ENCODE measurements at regions not wholly inside any gene's neighbourhood (a gene's known extent, or its start where the extent isn't known, plus 50 kb on each side); places are given as distances from the start of the nearest gene placed in this dataset.
"Not testable (repeated sequence)": the region's sequence is repeated elsewhere in the genome, so short reads cannot be mapped to it uniquely, and the experiment has no call there.

DNA sequence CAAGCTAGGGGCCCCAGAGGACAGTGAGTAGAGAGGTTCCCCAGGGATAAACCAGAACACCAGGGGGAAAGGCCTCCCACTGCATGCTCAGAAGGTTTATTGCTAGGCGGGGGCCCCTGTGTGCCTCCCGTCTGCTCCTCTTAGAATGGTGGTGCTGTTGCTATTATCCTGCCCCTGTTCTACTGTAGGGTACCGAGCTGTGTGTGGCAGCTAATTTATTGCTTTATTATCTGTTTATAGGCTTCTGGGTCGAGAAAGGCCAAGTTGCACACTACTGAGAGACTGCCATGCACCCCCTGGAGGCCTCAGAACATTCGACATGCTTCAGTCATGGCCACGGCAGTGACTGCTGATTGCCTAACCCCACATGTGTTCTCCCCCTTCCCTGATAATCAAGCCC, 373.6 kb downstream of the ANAPC1 start:
- not testable (repeated sequence) for H3K4me3 ChIP-seq (replicated peaks; ENCODE audit: low read depth, low read length); DNase-seq (ENCODE audit: extremely low read depth, low read depth)

DNA sequence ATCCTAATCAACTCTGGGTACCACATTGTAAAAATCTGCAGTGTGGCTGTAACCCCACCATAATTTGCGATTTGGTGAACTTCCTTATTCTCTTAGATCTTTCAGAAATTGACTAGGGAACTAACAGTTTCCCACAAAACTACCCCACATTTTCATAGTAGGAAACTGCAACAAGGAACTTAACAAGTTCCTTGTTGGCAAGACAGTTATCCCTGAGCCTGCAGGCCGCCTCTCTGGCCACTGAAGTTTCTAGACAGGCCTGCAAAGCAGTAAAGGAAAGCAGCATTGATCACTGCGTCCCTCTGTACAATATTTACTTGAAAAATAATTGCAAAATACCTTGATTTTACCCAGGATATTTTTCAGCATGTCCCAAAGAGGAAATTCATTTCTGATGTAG, 372.9 kb downstream of the ANAPC1 start:
- not testable (repeated sequence) for H3K4me3 ChIP-seq (replicated peaks; ENCODE audit: low read depth, low read length); DNase-seq (ENCODE audit: extremely low read depth, low read depth)

DNA sequence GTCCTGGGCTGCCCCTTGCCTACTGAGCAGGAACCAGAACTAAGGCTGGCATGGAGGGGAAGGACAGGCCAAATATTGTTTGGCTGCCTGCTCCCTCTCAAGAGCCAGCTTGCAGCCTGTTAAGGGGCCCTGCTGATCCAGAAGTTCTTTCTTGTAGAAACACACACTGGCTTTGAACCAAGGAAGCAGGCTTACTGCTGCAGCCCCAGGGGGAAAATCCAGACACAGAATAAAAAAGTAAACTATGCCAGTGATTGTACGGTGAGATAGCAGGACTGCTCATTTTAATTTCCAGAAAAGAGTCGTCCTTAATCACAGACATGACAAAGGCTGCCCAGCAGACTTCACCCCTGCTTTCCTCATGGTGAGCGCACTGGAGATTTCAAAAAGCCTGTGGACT, 371.6 kb downstream of the ANAPC1 start:
- not testable (repeated sequence) for DNase-seq (ENCODE audit: extremely low read depth, low read depth); H3K4me3 ChIP-seq (replicated peaks; ENCODE audit: low read depth, low read length)

DNA sequence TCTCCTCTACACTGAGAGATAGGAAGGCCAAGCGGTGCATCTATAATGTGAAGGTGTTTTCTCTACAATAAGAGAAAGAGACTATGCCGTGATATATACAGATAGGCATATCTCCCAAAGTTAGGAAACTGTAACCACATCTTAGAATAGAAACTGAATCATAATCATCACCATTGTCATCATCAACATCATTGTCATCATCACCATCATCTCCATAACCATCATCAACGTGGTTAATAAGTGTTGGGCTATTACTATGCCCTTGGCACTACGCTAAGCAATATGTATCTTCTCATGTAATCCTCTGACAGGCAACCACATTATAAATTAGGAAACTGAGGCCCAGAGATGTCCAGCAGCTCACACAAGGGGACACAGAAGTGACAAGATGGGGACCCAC, 369.9 kb downstream of the ANAPC1 start:
- DNase-seq (ENCODE audit: extremely low read depth, low read depth); H3K4me3 ChIP-seq (replicated peaks; ENCODE audit: low read depth, low read length): not testable (repeated sequence)

DNA sequence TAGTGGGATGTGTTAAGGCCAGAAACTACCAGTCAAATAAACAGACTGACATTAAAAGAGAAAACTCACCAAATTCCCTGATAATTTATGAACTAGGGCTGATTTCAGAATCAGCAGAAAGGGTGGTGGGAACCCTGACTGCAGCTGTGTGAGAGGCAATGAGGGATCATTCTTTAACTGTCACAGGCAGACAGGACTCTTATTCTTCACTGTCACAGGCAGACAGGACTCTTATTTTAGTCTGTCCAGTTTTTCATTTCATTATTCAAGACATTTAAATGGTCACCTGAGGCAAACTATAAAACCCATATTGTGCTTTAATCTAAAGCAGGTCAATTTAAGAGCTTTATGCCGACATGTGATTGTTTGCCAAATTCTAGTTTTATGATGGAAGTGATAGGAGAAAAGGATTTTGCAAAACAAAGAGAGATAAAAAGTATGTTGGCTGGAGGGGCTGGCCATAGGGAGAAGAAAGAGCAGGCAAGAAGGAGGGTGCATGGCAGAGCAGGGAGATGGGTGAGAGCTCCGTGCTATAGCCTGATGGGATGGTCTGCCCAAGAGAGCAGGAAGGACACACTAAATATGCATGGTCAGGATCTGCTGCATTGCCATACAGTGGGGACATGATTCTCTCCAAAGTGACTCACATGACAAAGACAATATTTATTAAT, 366.8 kb downstream of the ANAPC1 start:
- H3K4me3 ChIP-seq (replicated peaks; ENCODE audit: low read depth, low read length); DNase-seq (ENCODE audit: extremely low read depth, low read depth): not testable (repeated sequence)

DNA sequence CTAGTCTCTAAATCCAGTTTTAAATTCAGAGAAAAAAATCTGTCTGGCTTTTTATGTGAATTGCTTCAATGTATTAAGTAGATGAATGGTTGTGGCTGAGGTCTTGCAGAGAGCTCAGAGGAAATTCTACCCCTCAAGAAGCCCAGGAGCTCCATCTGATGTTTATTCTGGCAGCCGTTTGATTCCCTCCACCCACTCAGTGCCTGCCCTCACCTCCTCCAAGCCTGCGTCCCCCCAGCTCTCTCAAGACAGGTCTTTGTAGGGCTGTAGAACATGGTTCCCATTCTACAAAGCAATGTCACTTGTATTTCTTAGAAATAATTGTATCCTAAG, 366.3 kb downstream of the ANAPC1 start:
- DNase-seq (ENCODE audit: extremely low read depth, low read depth); H3K4me3 ChIP-seq (replicated peaks; ENCODE audit: low read depth, low read length): not testable (repeated sequence)

DNA sequence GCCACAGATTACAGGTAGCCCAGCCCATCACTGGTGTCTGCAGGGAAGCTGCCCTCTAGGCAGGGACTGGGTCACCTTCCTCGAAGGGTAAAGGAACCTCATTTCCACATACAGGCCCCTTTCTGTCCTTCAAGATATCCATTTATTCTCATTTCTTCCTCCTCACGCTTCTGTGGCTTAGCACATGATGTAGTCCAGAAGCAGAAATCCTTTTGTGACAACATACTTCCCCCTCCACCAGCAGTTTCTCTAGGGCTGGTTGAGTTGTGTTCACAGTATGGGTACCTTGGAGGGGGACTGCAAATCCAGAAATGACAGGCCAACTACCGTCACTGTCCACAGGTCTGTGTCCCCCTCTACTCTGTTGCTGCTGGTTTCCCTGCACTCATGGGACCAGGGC, 364.9 kb downstream of the ANAPC1 start:
- no peak overlapping the region for H3K4me3 ChIP-seq (replicated peaks; ENCODE audit: low read depth, low read length)
- no peak for DNase-seq (ENCODE audit: extremely low read depth, low read depth)
- TF ChIP-seq, protein P1, sequence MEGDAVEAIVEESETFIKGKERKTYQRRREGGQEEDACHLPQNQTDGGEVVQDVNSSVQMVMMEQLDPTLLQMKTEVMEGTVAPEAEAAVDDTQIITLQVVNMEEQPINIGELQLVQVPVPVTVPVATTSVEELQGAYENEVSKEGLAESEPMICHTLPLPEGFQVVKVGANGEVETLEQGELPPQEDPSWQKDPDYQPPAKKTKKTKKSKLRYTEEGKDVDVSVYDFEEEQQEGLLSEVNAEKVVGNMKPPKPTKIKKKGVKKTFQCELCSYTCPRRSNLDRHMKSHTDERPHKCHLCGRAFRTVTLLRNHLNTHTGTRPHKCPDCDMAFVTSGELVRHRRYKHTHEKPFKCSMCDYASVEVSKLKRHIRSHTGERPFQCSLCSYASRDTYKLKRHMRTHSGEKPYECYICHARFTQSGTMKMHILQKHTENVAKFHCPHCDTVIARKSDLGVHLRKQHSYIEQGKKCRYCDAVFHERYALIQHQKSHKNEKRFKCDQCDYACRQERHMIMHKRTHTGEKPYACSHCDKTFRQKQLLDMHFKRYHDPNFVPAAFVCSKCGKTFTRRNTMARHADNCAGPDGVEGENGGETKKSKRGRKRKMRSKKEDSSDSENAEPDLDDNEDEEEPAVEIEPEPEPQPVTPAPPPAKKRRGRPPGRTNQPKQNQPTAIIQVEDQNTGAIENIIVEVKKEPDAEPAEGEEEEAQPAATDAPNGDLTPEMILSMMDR (IDR thresholded peaks at IDR 0.05; ENCODE audit: low read depth, low read length, missing control alignments): no peak

DNA sequence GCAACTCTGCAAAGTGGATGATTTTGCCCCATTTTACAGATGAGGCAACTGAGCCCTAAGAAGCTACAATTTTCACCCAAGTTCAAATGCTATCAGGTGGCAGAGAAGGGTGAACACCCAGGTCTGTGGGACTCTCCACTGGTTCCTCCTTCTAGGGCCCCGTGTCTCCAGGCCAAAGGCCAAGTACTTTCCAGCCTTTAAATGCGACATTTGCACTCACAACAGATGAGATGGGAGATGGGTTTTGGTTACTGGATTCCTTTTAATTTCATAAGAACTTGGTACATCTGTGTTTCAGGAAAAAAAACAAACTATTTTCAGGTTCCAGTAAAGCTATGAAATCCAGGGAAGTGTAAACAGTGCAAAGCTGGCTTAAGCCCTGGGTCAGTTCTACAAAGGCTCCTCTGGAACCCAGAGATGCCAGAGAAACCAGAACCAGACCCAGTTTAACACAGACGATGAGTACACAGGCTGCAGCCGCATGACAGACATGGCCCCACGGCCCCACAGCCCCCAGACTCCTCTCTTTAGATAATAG, 361.7 kb downstream of the ANAPC1 start:
- no peak overlapping the region for H3K4me3 ChIP-seq (replicated peaks; ENCODE audit: low read depth, low read length)
- DNase-seq (ENCODE audit: extremely low read depth, low read depth): no peak
- TF ChIP-seq, protein P1 (IDR thresholded peaks at IDR 0.05; ENCODE audit: low read depth, low read length, missing control alignments): no peak

DNA sequence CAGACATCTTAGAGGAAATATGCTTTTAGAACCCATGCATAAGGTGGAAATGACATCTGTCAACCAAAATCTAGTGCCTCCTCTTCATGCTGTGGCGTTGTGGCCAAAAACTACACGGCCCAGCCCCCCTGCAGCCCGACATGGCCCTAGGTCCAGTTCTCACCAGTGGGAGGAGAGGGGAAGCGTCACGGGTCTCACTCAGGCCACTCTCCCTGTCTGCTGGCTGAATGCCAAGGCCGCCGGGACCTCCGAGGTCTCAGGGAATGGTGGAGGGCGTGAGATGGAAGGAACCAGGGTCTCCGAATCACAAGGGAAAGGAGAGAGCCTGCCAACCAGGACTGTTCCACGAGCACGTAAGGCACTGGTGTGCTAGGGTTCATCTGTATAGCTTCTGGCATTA, 361.0 kb downstream of the ANAPC1 start:
- TF ChIP-seq, protein P1 (IDR thresholded peaks at IDR 0.05; ENCODE audit: low read depth, low read length, missing control alignments): no peak
- DNase-seq (ENCODE audit: extremely low read depth, low read depth): no peak
- no peak overlapping the region for H3K4me3 ChIP-seq (replicated peaks; ENCODE audit: low read depth, low read length)

DNA sequence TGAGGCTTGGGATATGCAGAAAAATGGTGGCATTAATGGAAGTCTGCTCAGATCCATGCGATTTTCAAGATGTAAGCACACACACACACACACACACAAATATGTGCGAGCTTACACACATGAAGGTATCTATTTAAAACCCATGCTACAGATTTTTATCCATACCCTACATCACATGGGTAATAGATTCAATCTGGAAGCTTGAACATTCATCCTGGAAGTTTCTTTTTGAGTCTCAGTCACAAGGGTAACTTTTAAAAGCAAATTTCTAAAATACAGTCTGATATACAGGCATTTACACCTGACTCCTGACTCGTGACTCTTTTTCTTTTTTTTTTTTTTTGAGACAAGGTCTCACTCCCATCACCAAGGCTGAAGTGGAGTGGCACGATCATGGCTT, 359.0 kb downstream of the ANAPC1 start:
- not testable (repeated sequence) for DNase-seq (ENCODE audit: extremely low read depth, low read depth); H3K4me3 ChIP-seq (replicated peaks; ENCODE audit: low read depth, low read length)

DNA sequence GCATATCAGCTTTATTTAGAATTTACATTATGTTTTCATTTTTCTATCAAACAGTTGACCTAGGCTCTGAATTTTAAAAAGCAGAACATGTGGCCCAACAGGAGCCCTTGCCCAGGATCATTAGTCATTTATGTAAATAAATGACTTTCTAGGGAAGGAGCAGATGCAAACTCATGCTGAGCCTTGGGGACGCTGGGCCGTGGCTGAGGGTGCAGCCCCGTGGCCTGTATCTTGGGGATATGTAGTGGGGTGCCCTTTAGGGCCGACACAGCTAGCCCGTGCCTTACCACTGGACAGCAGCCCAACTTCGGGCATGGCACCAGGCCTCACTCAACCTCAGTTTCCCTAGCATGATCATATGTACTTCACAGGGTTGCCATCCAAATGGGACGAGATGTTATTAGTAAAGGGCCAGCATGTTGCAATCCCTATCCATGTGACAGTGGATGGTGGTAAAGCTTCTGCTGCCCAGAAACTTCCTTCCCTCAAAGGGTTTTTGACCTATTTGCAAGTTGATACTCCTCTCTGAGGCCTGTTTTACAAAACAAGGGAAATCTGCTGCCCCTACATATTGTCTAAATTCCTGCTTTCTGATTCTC, 357.9 kb downstream of the ANAPC1 start:
- not testable (repeated sequence) for DNase-seq (ENCODE audit: extremely low read depth, low read depth); H3K4me3 ChIP-seq (replicated peaks; ENCODE audit: low read depth, low read length)

DNA sequence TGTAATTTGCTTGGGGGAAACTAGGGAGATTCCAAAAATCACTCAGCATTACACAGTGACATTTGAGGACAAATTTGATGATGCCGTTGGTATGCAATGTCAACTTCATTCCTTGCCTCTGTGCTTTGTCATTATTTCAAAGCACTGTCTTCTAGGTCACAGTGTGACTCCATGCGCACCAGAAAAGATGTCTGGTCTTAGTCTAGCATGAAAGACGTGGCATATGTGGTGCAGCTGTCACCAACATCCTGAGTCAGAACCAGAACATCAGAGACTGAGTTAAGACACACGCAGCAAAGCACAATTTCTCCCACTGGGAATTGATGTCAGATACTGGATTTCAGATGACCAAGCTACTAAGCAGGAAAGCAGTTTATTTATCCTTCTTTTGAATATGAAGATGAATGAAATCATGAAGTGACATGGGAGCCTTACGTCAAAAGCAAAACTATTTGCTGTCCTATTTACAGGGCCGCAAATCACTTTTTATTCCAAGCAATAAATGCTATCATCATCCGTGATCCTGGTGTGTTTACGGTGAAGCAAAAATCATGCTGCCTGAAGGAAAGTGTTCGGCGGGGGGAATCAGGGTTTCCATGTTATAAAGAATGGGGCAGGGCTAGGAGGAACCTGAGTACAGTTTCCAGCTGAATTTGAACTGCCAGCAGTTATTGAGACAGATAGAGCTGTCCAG, 356.1 kb downstream of the ANAPC1 start:
- not testable (repeated sequence) for DNase-seq (ENCODE audit: extremely low read depth, low read depth); H3K4me3 ChIP-seq (replicated peaks; ENCODE audit: low read depth, low read length)

DNA sequence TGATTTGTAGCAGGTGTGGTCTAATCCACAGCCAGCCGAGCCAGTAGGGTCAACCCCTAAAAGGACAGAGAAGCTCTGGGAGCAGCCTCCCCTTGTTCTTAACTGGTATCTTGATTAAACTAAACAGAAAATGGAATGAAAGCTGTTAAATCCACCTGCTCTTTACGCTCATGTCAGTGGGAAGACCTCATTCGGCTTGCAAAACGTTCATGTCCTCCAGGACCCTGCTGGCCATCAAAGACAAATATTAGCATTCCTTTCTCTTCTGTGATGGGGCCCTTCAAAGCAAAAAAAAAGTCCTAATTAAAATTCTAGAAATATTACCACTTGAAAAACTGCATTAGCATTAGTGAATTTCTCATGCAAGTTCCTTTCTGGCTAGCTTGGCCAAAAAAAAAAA, 355.0 kb downstream of the ANAPC1 start:
- H3K4me3 ChIP-seq (replicated peaks; ENCODE audit: low read depth, low read length); DNase-seq (ENCODE audit: extremely low read depth, low read depth): not testable (repeated sequence)

DNA sequence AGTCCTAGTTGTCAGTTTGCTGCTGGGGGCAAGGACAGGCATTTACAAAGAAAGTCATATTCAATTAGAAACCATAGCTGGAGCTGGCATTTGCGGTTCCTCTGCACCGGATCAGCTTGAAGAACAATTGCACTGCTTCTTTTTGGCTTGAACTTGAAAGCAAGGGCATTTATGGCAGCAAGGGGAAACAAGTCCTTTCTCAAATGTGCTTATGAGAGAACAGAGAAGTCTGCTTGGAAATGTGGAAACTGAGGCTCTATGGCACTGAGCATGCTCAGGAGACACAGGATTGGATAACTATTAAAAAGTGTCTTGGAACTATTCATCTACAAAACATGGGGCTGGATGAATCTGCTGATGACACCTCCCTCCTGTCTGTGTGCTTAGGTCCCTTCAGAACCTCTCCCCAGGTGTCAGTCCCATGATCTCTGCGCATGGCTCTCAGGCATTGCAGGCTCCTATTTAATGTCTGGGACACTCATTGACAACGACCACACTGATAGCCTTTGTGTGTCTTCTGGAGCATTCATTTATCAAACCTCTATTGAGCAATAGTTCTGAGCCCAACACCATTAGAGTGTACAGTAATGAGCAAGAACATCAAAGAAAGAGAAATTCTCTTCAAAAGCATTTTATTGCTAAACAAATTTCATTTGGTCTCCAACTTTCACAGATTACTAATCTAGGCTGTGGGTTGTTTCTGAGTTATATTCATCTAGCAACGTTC, 353.6 kb downstream of the ANAPC1 start:
- DNase-seq (ENCODE audit: extremely low read depth, low read depth); H3K4me3 ChIP-seq (replicated peaks; ENCODE audit: low read depth, low read length): not testable (repeated sequence)
